ENCODE measurements at regions not wholly inside any gene's neighbourhood (a gene's known extent, or its start where the extent isn't known, plus 50 kb on each side); places are given as distances from the start of the nearest gene placed in this dataset.

GRCh38 chr20:55478724-55479450 lies 526.4 kb downstream of the CBLN4 start:
- H2BK12ac ChIP-seq (ENCODE audit: insufficient read length, low read depth, low read length), result no peak overlapping the region
- H2BK120ac ChIP-seq (ENCODE audit: low read depth, low read length, poor library complexity, severe bottlenecking), result no peak overlapping the region
- no peak overlapping the region for H4K5ac ChIP-seq (ENCODE audit: insufficient read length, low read depth, low read length)
- no peaks in the 10 kb centered on the region for H3K4me1 ChIP-seq (ENCODE audit: insufficient read depth, low read length)
- H2AK5ac ChIP-seq (ENCODE audit: insufficient read length, low read length), result no peak overlapping the region
- Mint-ChIP-seq H3K27ac (no peak overlapping the region), H3K9me3 (no peaks in the 10 kb centered on the region; a peak in 1 of 5 replicates), H3K27me3 (ENCODE audit: low read depth) (no peaks in the 10 kb centered on the region), H3K36me3 (ENCODE audit: insufficient read depth in 1 of 3, low read depth in 3 of 3) (no peaks in the 10 kb centered on the region; a peak in 1 of 7 replicates), H3K4me1 (peaks cover 7 to 9% of the 10 kb centered on the region in 2 experiments), H3K4me3 (no peak overlapping the region)
- TF ChIP-seq CTCF (conservative IDR thresholded peaks at IDR 0.05), result no peak
- WGBS (ENCODE audit: extremely low coverage, insufficient read length, low lambda C conversion rate), result no CpG with 5 or more reads among the region's 2 CpGs
- no peaks in the 10 kb centered on the region for H3K9me3 ChIP-seq (ENCODE audit: control insufficient read depth, low read depth, low read length)
- H3K18ac ChIP-seq (ENCODE audit: insufficient read length, low read depth, low read length), result no peak overlapping the region
- H4K20me1 ChIP-seq (ENCODE audit: control insufficient read depth, insufficient read depth, insufficient read length), result no peaks in the 10 kb centered on the region
- H2BK20ac ChIP-seq (ENCODE audit: low read depth, low read length, poor library complexity, severe bottlenecking), result no peak overlapping the region
- no peak overlapping the region for H3K4ac ChIP-seq (ENCODE audit: low read depth, low read length)
- no peak overlapping the region for H2BK15ac ChIP-seq (ENCODE audit: low read depth, low read length)
- H3K23ac ChIP-seq (ENCODE audit: insufficient read length, low read depth, low read length), result no peak overlapping the region
- no peak for DNase-seq
- H4K8ac ChIP-seq (replicated peaks; ENCODE audit: insufficient read length, low read depth, low read length), result no peak overlapping the region
- H3K27ac ChIP-seq (ENCODE audit: insufficient read length, low read depth, low read length), result no peak overlapping the region
- no peak overlapping the region for H3T11ph ChIP-seq (ENCODE audit: low read length)
- H2AFZ ChIP-seq (ENCODE audit: low read length), result no peak overlapping the region
- H3K9ac ChIP-seq (ENCODE audit: extremely low read depth, insufficient read length, low read length), result no peak overlapping the region
- H2BK5ac ChIP-seq (ENCODE audit: insufficient read length, low read length), result no peak overlapping the region
- no peaks in the 10 kb centered on the region for H3K79me2 ChIP-seq (ENCODE audit: insufficient read depth, low read length)
- no peak overlapping the region for H3K56ac ChIP-seq (ENCODE audit: insufficient read length, low read depth, low read length)
- no peaks in the 10 kb centered on the region for H3K79me1 ChIP-seq (ENCODE audit: insufficient read depth, low read depth, low read length, poor library complexity, severe bottlenecking)
- H3K23me2 ChIP-seq (ENCODE audit: insufficient read length, low read depth, low read length, poor library complexity, severe bottlenecking), result no peaks in the 10 kb centered on the region
- H4K91ac ChIP-seq (ENCODE audit: insufficient read length, low read depth, low read length), result no peak overlapping the region
- no peaks in the 10 kb centered on the region for H3K27me3 ChIP-seq (ENCODE audit: insufficient read depth, low read length)
- H3K14ac ChIP-seq (ENCODE audit: insufficient read depth, low read length), result no peak overlapping the region
- no peak overlapping the region for H3K4me2 ChIP-seq (ENCODE audit: insufficient read depth, insufficient read length, low read length)

Data from H9 (cell line).